HepG2 (cell line): ENCODE measurements at regions not wholly inside any gene's neighbourhood (a gene's known extent, or its start where the extent isn't known, plus 50 kb on each side); places are given as distances from the start of the nearest gene placed in this dataset.

Experiments used
- DBP ChIP-seq: sonication (generic); formaldehyde crosslinking; IDR thresholded peaks from 2 replicates; pipeline ENCODE4 v1.4.0; 2020; ENCODE audit warnings: missing genetic modification reagents; ENCODE audit errors: not compliant biosample characterization
- ESRRA ChIP-seq: sonication (generic); formaldehyde crosslinking; IDR thresholded peaks from 2 replicates; pipeline ENCODE4 v1.5.1; 2020; ENCODE audit warnings: mild to moderate bottlenecking, low read depth, missing genetic modification reagents
- FOXK2 ChIP-seq: fragments of 450-650 bp; IDR thresholded peaks from 2 replicates; pipeline ENCODE4 v1.6.1; 2016
- MED8 ChIP-seq: sonication (generic); formaldehyde crosslinking; IDR thresholded peaks from 2 replicates; pipeline ENCODE4 v1.8.1; 2023; ENCODE audit warnings: mild to moderate bottlenecking, missing genetic modification reagents; ENCODE audit not compliant: insufficient replicate concordance
- MIER3 ChIP-seq: IDR thresholded peaks from 2 replicates; pipeline ENCODE4 v1.6.1; 2016; ENCODE audit warnings: missing compliant biosample characterization, borderline replicate concordance
- PRDM15 ChIP-seq: sonication (generic); formaldehyde crosslinking; IDR thresholded peaks from 2 replicates; pipeline ENCODE4 v1.4.0; 2020; ENCODE audit warnings: missing genetic modification reagents
- PTBP1 ChIP-seq: fragments of 200-400 bp; formaldehyde crosslinking; IDR thresholded peaks from 2 replicates; pipeline ENCODE4 v1.6.1; 2018; ENCODE audit warnings: low read length, low read depth; ENCODE audit not compliant: poor library complexity, severe bottlenecking
- ZNF891 ChIP-seq: sonication (generic); formaldehyde crosslinking; IDR thresholded peaks from 2 replicates; pipeline ENCODE4 v1.5.0; 2020; ENCODE audit warnings: mild to moderate bottlenecking, missing genetic modification reagents

DNA sequence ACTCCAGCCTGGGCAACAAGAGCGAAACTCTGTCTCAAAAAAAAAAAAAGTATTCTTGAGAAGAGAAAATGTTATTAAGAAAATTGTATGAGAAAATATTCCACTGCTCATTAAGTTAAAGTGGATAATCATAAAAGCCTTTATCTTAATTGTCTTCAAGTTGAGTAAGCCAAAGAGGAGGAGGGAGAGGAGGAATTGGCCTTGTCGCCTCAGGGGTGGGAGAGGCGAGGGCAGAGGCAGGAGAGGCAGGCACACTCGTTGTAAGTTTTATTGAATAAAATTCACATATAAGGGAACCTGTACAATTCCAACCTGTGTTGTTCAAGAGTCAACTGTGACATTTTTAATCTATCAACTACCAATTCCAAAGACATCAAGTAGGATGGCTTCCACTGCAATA is 820.3 kb downstream of the USP25 start:
- TF ChIP-seq PRDM15 (CRISPR knock-in tag) (no peak), MIER3 (CRISPR knock-in tag) (no peak), PTBP1 (no peak), DBP (no peak), FOXK2 (no peak), MED8 (no peak), ZNF891 (CRISPR knock-in tag) (no peak), ESRRA (CRISPR knock-in tag) (no peak)
